ENCODE measurements at regions not wholly inside any gene's neighbourhood (a gene's known extent, or its start where the extent isn't known, plus 50 kb on each side); places are given as distances from the start of the nearest gene placed in this dataset.

- no peaks in the 10 kb centered on the region for H3K9me3 ChIP-seq (replicated peaks in 1 of 3)
- H3K27me3 ChIP-seq = no peaks in the 10 kb centered on the region
- TF ChIP-seq POLR2A (IDR thresholded peaks at IDR 0.05) = no peak
- no peak for TF ChIP-seq CTCF (IDR thresholded peaks at IDR 0.05)
- WGBS, 4 donors = 50 to 100% (median 77%) methylated on average over 1 to 5 of the region's 5 CpGs
- no peak for DNase-seq
- no peak overlapping the region for H3K27ac ChIP-seq
- no peaks in the 10 kb centered on the region for H3K4me1 ChIP-seq (replicated peaks in 1 of 2)
- no peak overlapping the region for H3K4me3 ChIP-seq
- intact Hi-C loops (cut with DNase I) = no loop called here
- H3K36me3 ChIP-seq (replicated peaks in 1 of 2) = no peaks in the 10 kb centered on the region
These were observed 199.8 kb downstream of the MIAT start for GRCh38 chr22:26857169-26857568.

GRCh38 chr22:26860301-26860700 lies 202.9 kb downstream of the MIAT start:
- no peak for DNase-seq
- Histone ChIP-seq H3K4me3 (no peak overlapping the region), H3K4me1 (replicated peaks in 1 of 2) (no peaks in the 10 kb centered on the region), H3K27ac (no peak overlapping the region), H3K9me3 (replicated peaks in 1 of 3) (no peaks in the 10 kb centered on the region), H3K36me3 (replicated peaks in 1 of 2) (no peaks in the 10 kb centered on the region), H3K27me3 (no peaks in the 10 kb centered on the region)
- TF ChIP-seq CTCF (IDR thresholded peaks at IDR 0.05) (no peak), POLR2A (IDR thresholded peaks at IDR 0.05) (no peak)
- intact Hi-C loops (cut with DNase I) = no loop called here
- 91 to 94% (median 93%) methylated on average over 9 of the region's 9 CpGs for WGBS, 4 donors

GRCh38 chr22:26865021-26865420 lies 207.6 kb downstream of the MIAT start:
- H3K4me1 ChIP-seq (replicated peaks in 1 of 2) = no peaks in the 10 kb centered on the region
- no peak overlapping the region for H3K4me3 ChIP-seq
- DNase-seq = no peak
- no peak overlapping the region for H3K27ac ChIP-seq
- TF ChIP-seq POLR2A (IDR thresholded peaks at IDR 0.05) (no peak), CTCF (IDR thresholded peaks at IDR 0.05) (no peak)
- H3K36me3 ChIP-seq (replicated peaks in 1 of 2) = no peaks in the 10 kb centered on the region
- H3K27me3 ChIP-seq = no peaks in the 10 kb centered on the region
- no peaks in the 10 kb centered on the region for H3K9me3 ChIP-seq (replicated peaks in 1 of 3)
- intact Hi-C loops (cut with DNase I) = no loop called here
- WGBS, 4 donors = 93 to 100% (median 97%) methylated on average over 1 of the region's 1 CpG

GRCh38 chr22:26883393-26883792 lies 226.0 kb downstream of the MIAT start:
- Histone ChIP-seq H3K9me3 (replicated peaks in 1 of 3) (no peaks in the 10 kb centered on the region), H3K27me3 (no peaks in the 10 kb centered on the region), H3K4me1 (replicated peaks in 1 of 2) (peaks cover 8 to 9% of the 10 kb centered on the region in 2 donors), H3K36me3 (replicated peaks in 1 of 2) (no peaks in the 10 kb centered on the region), H3K4me3 (no peak overlapping the region), H3K27ac (no peak overlapping the region)
- DNase-seq = no peak
- WGBS, 4 donors = 93 to 96% (median 93%) methylated on average over 4 of the region's 4 CpGs
- TF ChIP-seq POLR2A (IDR thresholded peaks at IDR 0.05) (no peak), CTCF (IDR thresholded peaks at IDR 0.05) (no peak)
- intact Hi-C loops (cut with DNase I) = no loop called here

Data from adrenal gland (tissue), 9 donors.